HUES64 (cell line): ENCODE measurements at regions not wholly inside any gene's neighbourhood (a gene's known extent, or its start where the extent isn't known, plus 50 kb on each side); places are given as distances from the start of the nearest gene placed in this dataset.

Experiments
- H3K27ac ChIP-seq: 2 replicates; pipeline ENCODE4 v1.7.0; 2013; ENCODE audit warnings: low read depth, low read length, inconsistent platforms
- H3K27me3 ChIP-seq: 2 replicates; pipeline ENCODE4 v1.6.1; 2013; ENCODE audit warnings: mild to moderate bottlenecking, low read length; ENCODE audit not compliant: insufficient read depth
- H3K36me3 ChIP-seq: 2 replicates; pipeline ENCODE4 v1.6.1; 2013; ENCODE audit warnings: mild to moderate bottlenecking, low read length; ENCODE audit not compliant: insufficient read depth
- H3K4me1 ChIP-seq: 2 replicates; pipeline ENCODE4 v1.6.1; 2013; ENCODE audit warnings: mild to moderate bottlenecking, low read length, moderate library complexity; ENCODE audit not compliant: insufficient read depth
- H3K4me3 ChIP-seq: 2 replicates; pipeline ENCODE4 v1.5.1; 2013; ENCODE audit warnings: mild to moderate bottlenecking, low read length, moderate library complexity
- H3K9ac ChIP-seq: 2 replicates; pipeline ENCODE4 v1.6.1; 2013; ENCODE audit warnings: mild to moderate bottlenecking, low read depth, low read length
- H3K9me3 ChIP-seq: 2 replicates; pipeline ENCODE4 v1.6.1; 2013; ENCODE audit warnings: low read depth, low read length; ENCODE audit not compliant: insufficient read depth
- WGBS: fragments of 150-250, 120-280 bp; methylation state at CpG from one replicate; pipeline ENCODE4 v1.1.7; 2013; ENCODE audit warnings: missing lambda C conversion rate; 5-methylcytosine and 5-hydroxymethylcytosine counted together

DNA sequence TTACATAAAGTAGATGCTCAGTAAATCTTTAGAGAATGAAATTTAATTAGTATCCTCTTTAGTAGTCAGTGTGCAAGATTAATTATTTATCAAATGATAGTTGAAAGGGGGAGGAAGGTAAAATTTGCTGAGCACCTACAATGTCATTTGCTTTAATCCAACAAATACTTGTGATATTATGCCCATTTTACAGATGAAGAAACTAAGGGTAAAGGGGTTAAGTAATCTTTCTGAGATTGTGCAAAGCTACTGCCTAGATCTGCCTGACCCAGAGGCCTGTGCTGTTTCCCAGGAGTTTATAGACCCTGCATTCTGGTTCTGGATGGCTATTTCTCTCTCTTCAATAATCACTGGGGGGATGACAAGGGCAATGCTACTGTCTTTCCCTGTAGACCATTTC lies 58.3 kb upstream of the BACH2 start:
- Histone ChIP-seq H3K4me1 (peaks cover 13% of the 10 kb centered on the region), H3K9ac (no peak overlapping the region), H3K36me3 (no peaks in the 10 kb centered on the region), H3K9me3 (no peaks in the 10 kb centered on the region), H3K27me3 (no peaks in the 10 kb centered on the region), H3K27ac (no peak overlapping the region), H3K4me3 (no peak overlapping the region)

DNA sequence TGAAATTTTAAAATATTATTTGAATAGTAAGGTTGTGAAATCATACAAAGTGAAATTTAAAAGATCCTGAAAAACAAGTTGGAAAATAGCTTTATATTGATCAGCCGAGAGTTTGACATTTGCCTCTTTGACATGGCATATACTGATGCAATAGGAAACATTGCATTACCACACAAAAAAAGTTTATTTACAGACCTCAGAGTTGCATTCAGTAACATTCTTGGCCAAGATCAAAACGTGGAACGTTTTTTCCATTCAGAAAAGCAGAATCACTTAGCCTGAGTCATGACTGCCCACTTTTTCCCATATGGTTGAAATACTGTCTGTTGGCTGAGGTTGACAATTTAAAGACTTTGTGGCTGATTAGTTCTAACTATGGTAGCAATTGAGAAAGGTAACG lies 55.1 kb upstream of the BACH2 start:
- peaks cover 13% of the 10 kb centered on the region for H3K4me1 ChIP-seq
- no peak overlapping the region for H3K4me3 ChIP-seq
- no peak overlapping the region for H3K9ac ChIP-seq
- H3K9me3 ChIP-seq, result no peaks in the 10 kb centered on the region
- H3K27me3 ChIP-seq, result no peaks in the 10 kb centered on the region
- H3K36me3 ChIP-seq, result no peaks in the 10 kb centered on the region
- 80% methylated on average over 4 of the region's 4 CpGs for WGBS
- no peak overlapping the region for H3K27ac ChIP-seq

DNA sequence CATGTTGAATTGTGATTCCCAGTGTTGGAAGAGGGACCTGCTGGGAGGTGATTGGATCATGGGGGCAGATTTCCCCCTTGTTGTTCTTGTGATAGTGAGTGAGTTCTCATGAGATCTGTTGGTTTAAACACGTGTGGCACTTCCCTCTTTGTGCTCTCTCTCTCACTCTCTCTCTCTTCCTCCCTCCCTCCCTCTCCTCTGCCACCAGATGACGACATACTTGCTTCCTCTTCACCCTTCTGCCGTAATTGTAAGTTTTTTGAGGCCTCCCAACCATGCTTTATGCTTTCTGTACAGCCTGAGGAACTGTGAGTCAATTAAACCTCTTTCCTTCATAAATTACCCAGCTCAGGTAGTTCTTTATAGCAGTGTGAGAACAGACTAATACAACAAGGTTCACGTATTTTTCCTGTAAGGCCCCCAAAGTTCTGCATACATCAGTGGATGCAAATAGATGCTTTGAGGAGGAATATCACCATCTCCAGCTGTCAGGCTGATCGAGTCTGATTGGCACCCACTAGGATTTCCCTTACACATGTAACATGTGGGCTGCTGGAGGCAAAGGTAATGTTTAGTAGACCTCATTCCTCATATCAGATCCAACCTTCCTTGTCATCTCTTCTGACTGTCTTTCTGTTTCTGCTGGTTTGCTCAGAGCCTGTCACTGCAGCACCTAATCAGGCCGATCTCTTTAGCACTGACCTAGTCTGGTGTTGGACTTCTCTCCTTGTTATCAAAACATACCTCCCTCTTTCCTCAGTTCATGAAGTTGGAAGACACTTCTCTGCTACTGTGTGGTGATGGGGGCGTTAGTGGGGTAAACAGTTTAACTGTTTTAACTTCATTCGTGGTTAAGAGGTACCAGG lies 54.3 kb upstream of the BACH2 start:
- no peaks in the 10 kb centered on the region for H3K36me3 ChIP-seq
- no peaks in the 10 kb centered on the region for H3K27me3 ChIP-seq
- peaks cover 8% of the 10 kb centered on the region for H3K4me1 ChIP-seq
- no peaks in the 10 kb centered on the region for H3K9me3 ChIP-seq
- no peak overlapping the region for H3K9ac ChIP-seq
- no peak overlapping the region for H3K4me3 ChIP-seq
- no peak overlapping the region for H3K27ac ChIP-seq
- 58% methylated on average over 7 of the region's 8 CpGs for WGBS

DNA sequence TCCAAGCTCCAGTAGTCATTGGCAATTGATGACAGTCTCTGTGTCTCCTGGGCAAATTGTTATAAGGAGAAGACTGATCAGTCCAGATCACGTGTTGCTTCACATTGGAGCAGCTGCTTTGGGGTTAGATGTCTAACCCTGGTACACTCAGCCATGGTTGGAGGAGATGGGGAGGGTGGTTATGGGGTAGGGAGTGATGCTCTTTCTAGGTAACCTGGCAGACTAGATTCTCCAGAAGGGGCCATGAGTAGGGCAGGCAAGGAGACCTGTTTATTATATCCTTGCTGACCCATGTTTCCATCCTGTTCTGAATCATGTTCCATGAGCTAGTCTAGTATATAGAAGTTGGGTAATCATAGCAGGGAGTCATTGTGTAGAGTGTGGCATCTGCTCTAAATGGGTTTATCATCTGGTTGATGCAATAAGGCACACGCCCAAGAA lies 50.8 kb upstream of the BACH2 start:
- no peak overlapping the region for H3K27ac ChIP-seq
- H3K4me3 ChIP-seq, result no peak overlapping the region
- H3K27me3 ChIP-seq, result no peaks in the 10 kb centered on the region
- H3K9me3 ChIP-seq, result no peaks in the 10 kb centered on the region
- H3K4me1 ChIP-seq, result peaks cover 4% of the 10 kb centered on the region; the same call in 1 of the 2 replicates
- 91% methylated on average over 2 of the region's 2 CpGs for WGBS
- no peaks in the 10 kb centered on the region for H3K36me3 ChIP-seq
- H3K9ac ChIP-seq, result no peak overlapping the region

DNA sequence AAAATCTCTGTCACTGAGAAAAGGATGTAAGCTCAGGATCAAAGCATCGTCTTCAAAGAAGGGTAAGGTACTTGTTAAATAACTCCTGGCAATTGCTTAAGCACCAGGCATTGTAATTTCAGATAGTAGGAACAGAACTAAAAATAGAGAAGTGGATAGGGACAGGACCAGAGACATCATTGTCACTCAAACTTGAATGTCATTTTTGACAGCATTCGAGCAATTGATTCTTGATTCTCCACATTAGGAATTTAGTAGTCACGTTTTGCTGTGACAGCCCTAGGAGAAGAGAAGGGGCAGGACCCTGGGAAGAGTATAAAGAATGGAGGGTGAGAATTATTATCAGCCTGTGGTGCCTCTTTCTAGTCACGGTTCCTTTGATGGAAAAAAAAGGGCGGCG lies 50.1 kb upstream of the BACH2 start:
- Histone ChIP-seq H3K9ac (no peak overlapping the region), H3K4me1 (peaks cover 4% of the 10 kb centered on the region; the same call in 1 of the 2 replicates), H3K4me3 (no peak overlapping the region), H3K9me3 (no peaks in the 10 kb centered on the region), H3K27me3 (no peaks in the 10 kb centered on the region), H3K27ac (no peak overlapping the region), H3K36me3 (no peaks in the 10 kb centered on the region)
- 90% methylated on average over 6 of the region's 6 CpGs for WGBS
